ENCODE measurements at regions not wholly inside any gene's neighbourhood (a gene's known extent, or its start where the extent isn't known, plus 50 kb on each side); places are given as distances from the start of the nearest gene placed in this dataset.

DNA sequence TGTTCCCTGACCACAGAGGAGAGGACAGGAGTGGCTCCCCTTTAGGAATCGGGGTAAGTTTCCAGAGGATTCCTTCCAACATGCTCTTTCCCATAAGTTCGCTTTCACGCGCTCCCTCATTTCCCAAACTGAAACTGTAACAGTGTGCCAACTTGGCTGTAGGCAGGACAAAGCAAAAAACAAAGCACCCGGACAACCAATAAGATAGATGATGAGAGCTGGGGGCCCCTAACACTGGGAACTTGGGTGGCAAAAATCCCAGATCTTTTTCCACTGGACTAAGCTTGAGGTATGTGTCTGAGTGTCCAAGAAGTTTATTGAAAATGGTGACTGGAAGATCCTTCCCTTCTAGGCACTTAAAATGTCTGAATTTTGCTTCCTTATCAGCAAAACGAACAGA, 258.7 kb upstream of the IL12B start:
- no peak for TF ChIP-seq POLR2A (IDR thresholded peaks at IDR 0.05; ENCODE audit: low read depth, low read length)
- no peak for TF ChIP-seq POLR2AphosphoS5 (IDR thresholded peaks at IDR 0.05; ENCODE audit: low read depth, low read length)
